K562 (cell line): ENCODE measurements at regions not wholly inside any gene's neighbourhood (a gene's known extent, or its start where the extent isn't known, plus 50 kb on each side); places are given as distances from the start of the nearest gene placed in this dataset.

ENCODE experiments used
- ATAC-seq: fragments of 200-7000 bp; cut with Tn5 transposase; 3 replicates; pipeline ENCODE4 v1.9.1; 2020; ENCODE audit warnings: moderate library complexity
- BruUV-seq: library from RNA; stranded (reverse); fragments of 400-500 nt; replicated peaks from 2 replicates; lab custom pipeline; 2021; lab: Mats Ljungman, UMichigan
- CTCF ChIA-PET: fragments of 300-600 bp; formaldehyde crosslinking; extraction: SDS; loops from one replicate; lab custom pipeline; 2021; ENCODE audit warnings: low intra/inter-chr PET ratio; lab: Yijun Ruan, JAX
- POLR2A ChIA-PET: fragments of 300-600, 350-650 bp; sonication (Branson Sonifier 250); formaldehyde crosslinking; extraction: SDS; loops from one replicate; lab custom pipeline; 2021; ENCODE audit warnings: antibody characterized with exemption, inconsistent platforms; lab: Yijun Ruan, JAX
- DNase-seq, 4 experiments: peaks; one replicate each; pipeline versions ENCODE4 v3.0.0 to v3.0.0-alpha.2; 2011 to 2018; ENCODE audit warnings: low spot score in 3 of 4, mixed read lengths in 3 of 4; ENCODE audit errors: extremely low read depth in 1 of 4
- FAIRE-seq: peaks from 2 replicates; lab custom pipeline; 2011; peaks lifted over from hg19 to GRCh38; lab: Jason Lieb, UNC
- H2AFZ ChIP-seq: 2 replicates; pipeline ENCODE4 v1.6.0; 2011; ENCODE audit warnings: low read depth, low read length, control low read depth, inconsistent platforms
- H3K27ac ChIP-seq: fragments of 200-600 bp; 3 replicates; pipeline ENCODE4 v1.8.0; 2011; ENCODE audit warnings: low read depth, mild to moderate bottlenecking, control low read depth, inconsistent platforms, low read length, moderate library complexity, mixed read lengths; ENCODE audit errors: extremely low read depth
- H3K27me3 ChIP-seq, 2 experiments: fragments of 300-600 bp in 1 of 2; 2 replicates in 1 of 2; 3 replicates in 1 of 2; pipeline versions ENCODE4 v1.6.0 to v1.8.0; 2011; ENCODE audit warnings: inconsistent platforms in 2 of 2, low read length in 2 of 2, mild to moderate bottlenecking in 1 of 2, mixed read lengths in 1 of 2, moderate library complexity in 1 of 2; ENCODE audit not compliant: control insufficient read depth in 2 of 2, insufficient read depth in 2 of 2
- H3K36me3 ChIP-seq: fragments of 300-600 bp; 3 replicates; pipeline ENCODE4 v1.8.0; 2011; ENCODE audit warnings: mild to moderate bottlenecking, low read length, inconsistent platforms; ENCODE audit not compliant: control insufficient read depth, insufficient read depth
- H3K4me1 ChIP-seq, 2 experiments: fragments of 200-600 bp in 1 of 2; replicated peaks in 1 of 2; 2 replicates in 1 of 2; 3 replicates in 1 of 2; pipeline versions ENCODE4 v1.5.1 to v1.8.0; 2011; ENCODE audit warnings: inconsistent platforms in 2 of 2, low read length in 2 of 2, mild to moderate bottlenecking in 1 of 2, mixed read lengths in 1 of 2, moderate library complexity in 1 of 2; ENCODE audit not compliant: control insufficient read depth in 2 of 2, insufficient read depth in 2 of 2
- H3K4me2 ChIP-seq: 2 replicates; pipeline ENCODE4 v1.6.1; 2011; ENCODE audit warnings: low read length, control low read depth, inconsistent platforms, mixed read lengths; ENCODE audit not compliant: insufficient read depth
- H3K4me3 ChIP-seq: fragments of 200-600 bp; sonication (generic), shearing (Covaris generic); 2 replicates; pipeline ENCODE4 v1.5.1; 2016; ENCODE audit warnings: control low read depth, inconsistent platforms
- H3K79me2 ChIP-seq: fragments of 200-600 bp; 3 replicates; pipeline ENCODE4 v1.8.0; 2011; ENCODE audit warnings: low read length, inconsistent platforms; ENCODE audit not compliant: control insufficient read depth, insufficient read depth
- H3K9ac ChIP-seq, 2 experiments: 2 replicates each; pipeline versions ENCODE4 v1.6.0 to v1.6.1; 2011; ENCODE audit warnings: low read depth in 2 of 2, low read length in 2 of 2, control low read depth in 1 of 2, inconsistent platforms in 1 of 2, mild to moderate bottlenecking in 1 of 2, mixed read lengths in 1 of 2; ENCODE audit not compliant: insufficient read depth in 1 of 2
- H3K9me1 ChIP-seq: one replicate; pipeline ENCODE4 v1.6.0; 2011; ENCODE audit warnings: inconsistent platforms, mild to moderate bottlenecking, low read length, moderate library complexity; ENCODE audit not compliant: control insufficient read depth, insufficient read depth
- H3K9me3 ChIP-seq: replicated peaks from 2 replicates; pipeline ENCODE4 v1.5.1; 2011; ENCODE audit warnings: low read depth, low read length, inconsistent platforms; ENCODE audit not compliant: control insufficient read depth, insufficient read depth
- H4K20me1 ChIP-seq: replicated peaks from 2 replicates; pipeline ENCODE4 v1.6.1; 2011; ENCODE audit warnings: low read length, inconsistent platforms, mixed read lengths; ENCODE audit not compliant: control insufficient read depth, insufficient read depth
- KLF13 ChIP-seq: fragments of 450-650 bp; IDR thresholded peaks from 2 replicates; pipeline ENCODE4 v1.6.1; 2016; ENCODE audit warnings: missing genetic modification characterization, low read depth, mild to moderate bottlenecking, missing compliant biosample characterization, moderate library complexity, borderline replicate concordance
- NKRF ChIP-seq: fragments of 450-650 bp; IDR thresholded peaks from 2 replicates; pipeline ENCODE4 v1.6.1; 2016; ENCODE audit warnings: borderline replicate concordance
- POLR3A ChIP-seq: IDR thresholded peaks from 2 replicates; pipeline ENCODE4 v1.6.1; 2011; ENCODE audit warnings: borderline replicate concordance, mild to moderate bottlenecking, moderate library complexity; ENCODE audit not compliant: insufficient read length, insufficient read depth; ENCODE audit errors: extremely low read depth
- PTBP1 ChIP-seq: fragments of 200-400 bp; formaldehyde crosslinking; IDR thresholded peaks from 2 replicates; pipeline ENCODE4 v1.6.1; 2017; ENCODE audit warnings: low read depth, low read length
- PURB ChIP-seq: sonication (generic); formaldehyde crosslinking; IDR thresholded peaks from 2 replicates; pipeline ENCODE4 v1.9.0; 2021; ENCODE audit warnings: low read depth, mild to moderate bottlenecking, missing genetic modification reagents
- ZNF212 ChIP-seq: fragments of 450-650 bp; formaldehyde crosslinking; IDR thresholded peaks from 2 replicates; pipeline ENCODE4 v1.4.0; 2020; ENCODE audit warnings: mild to moderate bottlenecking
- WGBS: fragments of 100-300 bp; shearing (Covaris generic); methylation state at CpG from one replicate; pipeline ENCODE4 v1.1.6; 2016; ENCODE audit warnings: low coverage, mixed read lengths; ENCODE audit not compliant: insufficient coverage; ENCODE audit errors: missing lambda C conversion rate; 5-methylcytosine and 5-hydroxymethylcytosine counted together
- in situ Hi-C: fragments of 300-500 bp; cut with MboI; formaldehyde crosslinking; loops from 4 replicates; pipeline ENCODE4 v1.15.0; 2018; ENCODE audit warnings: inconsistent platforms, mixed read lengths
- intact Hi-C: fragments of 100-400 bp; cut with micrococcal nuclease; formaldehyde crosslinking; loops from 2 replicates; pipeline ENCODE4 v1.14.2; 2022
- TF ChIP-seq, protein P1 (sequence below): sonication (generic); formaldehyde crosslinking; IDR thresholded peaks from 2 replicates; pipeline ENCODE4 v1.9.0; 2022; ENCODE audit warnings: mild to moderate bottlenecking, missing genetic modification reagents

DNA sequence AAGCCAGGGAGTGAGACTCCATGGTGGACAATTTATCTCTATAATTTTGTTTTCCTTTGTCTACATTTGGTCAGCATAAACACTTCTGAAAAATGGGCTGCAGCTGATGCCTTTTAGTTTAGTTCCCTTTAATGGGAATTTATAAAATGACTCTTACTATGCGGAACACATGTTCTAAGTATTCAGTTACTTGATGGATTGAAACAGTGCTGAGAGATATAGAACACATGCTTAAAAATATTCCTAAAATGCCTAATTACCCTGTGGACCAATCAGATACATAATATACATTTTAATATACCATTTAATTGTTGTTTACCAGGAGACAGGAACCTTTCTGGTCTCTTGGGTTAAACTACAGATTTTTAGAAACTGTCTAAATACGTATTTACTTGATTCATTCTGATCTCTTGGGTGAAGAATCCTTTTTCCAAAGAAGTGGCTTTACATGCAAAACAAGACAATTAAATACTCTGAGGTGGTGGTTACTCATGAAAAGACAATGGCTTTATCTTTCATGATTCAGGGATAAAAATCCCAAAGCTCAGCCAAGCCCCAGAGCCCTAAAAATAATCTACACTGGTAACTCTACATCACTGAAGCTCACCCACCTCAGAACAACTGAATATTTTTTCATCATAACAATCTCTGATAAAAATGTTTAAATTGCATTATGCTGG, 128.1 kb upstream of the SERTAD2 start:
- H3K79me2 ChIP-seq = no peaks in the 10 kb centered on the region
- in situ Hi-C loops = no loop called here
- TF ChIP-seq ZNF212 (CRISPR knock-in tag) (no peak), PURB (CRISPR knock-in tag) (no peak), PTBP1 (no peak), POLR3A (no peak), NKRF (no peak), KLF13 (tag) (no peak)
- TF ChIP-seq, protein P1, sequence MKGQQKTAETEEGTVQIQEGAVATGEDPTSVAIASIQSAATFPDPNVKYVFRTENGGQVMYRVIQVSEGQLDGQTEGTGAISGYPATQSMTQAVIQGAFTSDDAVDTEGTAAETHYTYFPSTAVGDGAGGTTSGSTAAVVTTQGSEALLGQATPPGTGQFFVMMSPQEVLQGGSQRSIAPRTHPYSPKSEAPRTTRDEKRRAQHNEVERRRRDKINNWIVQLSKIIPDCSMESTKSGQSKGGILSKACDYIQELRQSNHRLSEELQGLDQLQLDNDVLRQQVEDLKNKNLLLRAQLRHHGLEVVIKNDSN (CRISPR knock-in tag) = no peak
- H2AFZ ChIP-seq = no peak overlapping the region
- no peaks in the 10 kb centered on the region for H3K9me1 ChIP-seq
- no peaks in the 10 kb centered on the region for H3K9me3 ChIP-seq
- no peaks in the 10 kb centered on the region for H4K20me1 ChIP-seq
- H3K4me2 ChIP-seq = no peak overlapping the region
- DNase-seq = no peak
- POLR2A ChIA-PET = interaction anchor here (1.6 kb wide), 1 partner anchor 13 kb away, joined by 3 read pairs; no protein-coding TSS in a partner anchor
- no peaks in the 10 kb centered on the region for H3K27me3 ChIP-seq
- intact Hi-C loops = no loop called here
- CTCF ChIA-PET = no interaction called here
- peaks cover 0 to 6% of the 10 kb centered on the region in 2 experiments; a peak in 1 of 5 replicates for H3K4me1 ChIP-seq
- 69% methylated on average over 2 of the region's 2 CpGs for WGBS
- no peak overlapping the region for H3K9ac ChIP-seq
- no peak for ATAC-seq
- no TSS peak for BruUV-seq
- H3K27ac ChIP-seq = no peak overlapping the region
- no peak for FAIRE-seq
- no peaks in the 10 kb centered on the region for H3K36me3 ChIP-seq
- no peak overlapping the region for H3K4me3 ChIP-seq
